GM23248 (cell line): ENCODE measurements at regions not wholly inside any gene's neighbourhood (a gene's known extent, or its start where the extent isn't known, plus 50 kb on each side); places are given as distances from the start of the nearest gene placed in this dataset.

Experiments used
- EZH2 ChIP-seq: fragments of 200-600 bp; sonication (generic); IDR thresholded peaks from 2 replicates; pipeline ENCODE4 v1.6.1; 2018; ENCODE audit warnings: antibody characterized with exemption, mild to moderate bottlenecking; ENCODE audit not compliant: insufficient read depth, poor library complexity, severe bottlenecking
- EZH2phosphoT487 ChIP-seq: fragments of 200-600 bp; sonication (generic); IDR thresholded peaks from 2 replicates; pipeline ENCODE4 v1.6.1; 2018; ENCODE audit warnings: antibody characterized with exemption, moderate library complexity, mild to moderate bottlenecking, low read depth; ENCODE audit not compliant: insufficient read depth

DNA sequence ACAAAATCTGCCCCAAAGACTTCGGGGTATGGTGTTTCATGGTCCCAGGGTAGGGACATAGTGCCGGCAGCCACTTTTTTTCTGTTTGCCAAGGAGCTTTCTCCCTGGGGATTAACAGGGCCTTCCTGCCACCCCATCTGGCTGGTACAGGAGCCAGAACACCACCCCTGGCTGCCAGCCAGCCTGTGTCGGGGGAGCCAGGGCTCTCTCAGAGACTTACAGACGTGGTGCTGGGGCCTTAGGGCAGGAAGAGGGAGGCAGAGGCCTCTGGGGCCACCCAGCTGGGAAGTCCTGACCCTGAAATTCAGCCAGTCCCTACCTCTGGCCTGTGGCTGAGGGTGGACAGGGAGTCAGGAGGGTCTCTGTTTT lies 52.4 kb upstream of the CDON start:
- TF ChIP-seq EZH2phosphoT487 (no peak), EZH2 (no peak)
